Hippocampal formation (tissue), 2 donors: ENCODE measurements at regions not wholly inside any gene's neighbourhood (a gene's known extent, or its start where the extent isn't known, plus 50 kb on each side); places are given as distances from the start of the nearest gene placed in this dataset.
"Not testable (repeated sequence)": the region's sequence is repeated elsewhere in the genome, so short reads cannot be mapped to it uniquely, and the experiment has no call there.

Source experiments
- DNase-seq, 2 donors: peaks; one replicate each; lab custom pipeline; 2025; lab: John Stamatoyannopoulos, UW

DNA sequence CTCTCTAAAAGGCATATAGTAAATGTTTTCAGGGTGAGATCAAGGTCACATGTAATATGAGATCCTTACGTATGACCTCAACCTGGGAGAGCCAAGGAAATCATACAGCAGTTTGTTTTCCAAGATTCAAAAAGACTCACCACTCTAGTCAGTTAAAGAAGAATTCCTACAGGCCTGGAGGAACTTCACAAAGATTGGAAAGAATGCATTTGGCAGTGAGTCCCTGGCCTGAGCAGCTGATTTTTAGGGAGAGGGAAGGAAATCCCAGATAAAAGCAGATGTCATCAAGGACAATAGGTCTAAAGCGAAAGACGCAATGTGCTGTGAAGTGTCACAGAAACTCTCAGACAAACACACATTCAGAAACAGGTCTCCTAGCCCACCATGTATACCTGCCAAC is 424.0 kb upstream of the ZNF462 start:
- DNase-seq: no peak

GRCh38 chr9:106441283-106441682 is 421.7 kb upstream of the ZNF462 start:
- no peak for DNase-seq

DNA sequence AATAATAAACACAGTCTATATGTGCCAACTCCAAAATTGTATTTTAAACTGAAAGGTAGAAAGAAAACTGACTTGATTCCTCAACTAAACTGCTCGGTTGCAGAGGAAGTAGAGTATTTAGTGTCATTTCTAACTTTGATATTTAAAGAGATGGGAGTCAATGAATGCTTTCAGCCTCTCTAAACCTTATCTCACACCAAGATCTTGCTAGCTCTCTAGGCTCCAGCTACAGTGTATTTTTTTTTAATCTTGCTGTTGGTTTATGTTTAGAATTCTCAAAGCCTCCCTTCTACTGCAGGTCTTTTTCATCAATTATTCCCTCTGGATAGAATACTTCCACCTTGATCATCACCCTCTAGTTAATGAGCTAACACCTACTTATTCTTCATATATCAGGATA is 419.4 kb upstream of the ZNF462 start:
- DNase-seq: no peak

DNA sequence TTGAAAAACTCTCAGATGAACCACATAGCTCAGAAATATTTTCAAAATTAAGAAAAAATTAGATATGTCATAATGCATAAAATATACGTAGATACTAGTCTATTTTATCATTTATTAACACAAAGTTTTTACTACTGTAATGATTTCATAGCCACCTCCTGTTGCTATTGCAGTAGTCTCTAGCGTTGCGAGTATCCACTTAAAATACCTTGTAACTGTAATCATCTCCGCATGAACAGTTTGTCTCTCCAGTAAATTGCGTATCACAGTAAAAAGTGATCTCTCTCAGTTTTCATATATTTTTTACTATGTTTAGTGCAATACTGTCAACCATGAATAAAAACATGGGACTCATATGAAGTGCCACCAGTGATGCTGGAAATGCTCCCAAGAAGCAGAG is 417.9 kb upstream of the ZNF462 start:
- DNase-seq: no peak

DNA sequence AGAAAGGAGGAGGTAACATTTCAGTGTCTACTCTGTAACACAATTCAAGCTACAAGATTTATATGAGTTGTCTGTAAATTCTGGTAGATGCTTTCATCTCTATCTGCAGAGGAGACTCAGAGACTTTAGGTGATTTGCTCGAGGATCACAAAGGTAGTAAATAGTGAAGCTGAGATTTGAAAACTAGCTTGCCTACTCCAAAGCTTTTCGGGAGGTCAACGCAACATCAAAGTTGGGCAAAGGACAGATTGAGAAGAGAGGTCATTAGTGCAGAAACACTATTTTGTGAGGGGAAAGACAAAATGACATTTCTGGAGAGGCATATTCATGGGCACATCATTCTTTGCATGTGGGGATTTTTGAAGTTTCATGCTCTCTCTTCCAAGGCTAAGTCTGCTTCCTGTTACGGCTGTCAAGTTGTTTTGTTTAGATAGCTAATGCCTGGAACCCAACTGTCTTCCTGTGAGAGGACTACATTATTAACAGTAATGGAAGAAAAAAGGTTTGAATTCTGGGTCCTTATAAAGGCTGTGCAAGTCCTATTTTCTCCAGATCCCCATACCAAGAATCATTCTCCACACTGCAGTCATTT is 413.5 kb upstream of the ZNF462 start:
- no peak for DNase-seq

DNA sequence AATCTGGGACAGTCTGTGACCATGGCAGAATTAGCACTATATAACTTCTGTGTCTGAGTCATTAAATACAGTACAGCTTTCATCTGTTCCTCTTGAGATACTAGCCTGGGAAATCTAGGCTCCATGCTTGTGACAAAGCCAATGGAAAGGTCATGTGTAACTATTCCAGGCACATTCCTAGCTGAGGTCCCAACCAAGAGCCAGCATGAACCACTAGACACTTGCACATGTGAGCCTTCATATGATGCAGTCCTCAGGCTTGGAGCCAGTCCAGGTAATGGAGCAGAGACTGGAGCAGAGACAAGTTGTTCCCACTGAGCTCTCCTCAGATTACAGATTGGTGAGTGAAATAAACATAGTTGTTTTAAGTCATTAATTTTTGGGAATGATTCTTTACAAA is 412.4 kb upstream of the ZNF462 start:
- DNase-seq: no peak

DNA sequence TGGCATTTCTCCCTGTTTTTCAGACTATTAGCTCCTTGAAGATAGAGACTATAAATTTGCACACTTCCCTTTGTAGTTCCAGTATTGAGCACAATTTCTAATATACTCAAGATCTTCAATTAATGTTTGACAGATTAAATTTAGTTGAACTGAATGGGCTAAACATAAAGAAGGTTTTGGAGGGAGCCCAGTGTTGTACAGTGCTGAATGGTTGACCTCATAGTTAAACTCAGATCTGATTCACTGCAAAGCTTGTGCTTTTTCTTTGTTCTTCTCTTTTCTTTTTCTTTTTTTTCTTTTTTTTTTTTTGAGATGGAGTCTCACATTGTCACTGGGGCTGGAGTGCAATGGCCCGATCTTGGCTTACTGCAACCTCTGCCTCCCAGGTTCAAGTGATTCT is 411.7 kb upstream of the ZNF462 start:
- DNase-seq: no peak

DNA sequence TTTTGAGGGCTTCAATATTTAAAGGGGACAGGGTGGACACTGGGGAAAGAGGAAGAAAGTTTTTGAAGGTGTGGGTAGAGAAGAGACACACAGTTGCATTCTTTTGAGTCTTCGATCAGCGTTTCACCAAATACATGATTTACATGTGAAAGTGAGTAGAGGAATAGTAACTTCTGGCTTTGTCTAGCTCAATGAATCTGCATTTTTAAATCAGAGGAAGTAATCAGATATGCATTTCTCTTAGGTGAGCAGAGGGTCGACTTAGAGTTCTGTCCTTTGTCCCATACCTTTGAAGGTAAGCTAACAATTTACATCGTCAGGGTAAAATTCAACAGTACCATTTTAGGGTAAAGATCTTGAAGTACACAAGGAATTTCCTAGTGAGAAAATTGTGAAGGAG is 406.4 kb upstream of the ZNF462 start:
- DNase-seq: no peak

DNA sequence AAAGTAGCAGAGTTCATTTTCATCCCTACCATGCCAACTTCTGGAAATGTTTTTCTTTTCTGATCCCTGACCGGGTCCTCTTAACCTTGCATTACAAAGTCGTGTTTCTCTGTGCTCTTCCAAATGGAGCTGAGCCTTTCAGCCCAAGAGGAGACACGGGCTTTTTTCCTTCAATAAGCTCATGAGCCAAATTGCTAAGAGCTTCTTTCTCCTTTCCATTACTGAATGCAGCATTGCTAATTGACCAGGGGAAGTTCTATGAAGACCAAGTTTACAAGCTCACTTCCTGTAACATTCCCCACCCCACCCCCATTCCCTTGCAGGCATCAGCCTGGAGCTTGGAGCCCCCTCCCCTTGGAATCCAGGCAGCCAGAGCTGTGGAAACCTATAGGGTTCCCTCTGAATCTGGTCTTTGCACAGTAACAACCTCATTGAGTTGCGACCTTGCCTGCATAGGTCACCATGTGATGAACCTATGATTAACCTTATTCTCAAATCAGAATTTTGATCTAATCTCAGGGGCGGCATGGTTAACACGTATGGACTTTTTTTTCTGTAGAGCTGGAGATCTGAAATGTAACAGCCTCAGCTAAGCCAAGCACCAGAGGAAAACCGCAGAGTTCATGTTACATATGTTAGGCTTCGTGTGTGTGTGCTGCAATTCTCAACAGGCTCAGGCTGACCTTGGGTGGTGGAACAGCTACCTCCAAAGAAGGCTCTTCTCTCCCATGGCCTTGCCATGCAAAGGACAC is 395.7 kb upstream of the ZNF462 start:
- DNase-seq: no peak

GRCh38 chr9:106467865-106468164 is 395.2 kb upstream of the ZNF462 start:
- no peak for DNase-seq

GRCh38 chr9:106468431-106468830 is 394.5 kb upstream of the ZNF462 start:
- no peak for DNase-seq

GRCh38 chr9:106478312-106478711 is 384.7 kb upstream of the ZNF462 start:
- DNase-seq: no peak

DNA sequence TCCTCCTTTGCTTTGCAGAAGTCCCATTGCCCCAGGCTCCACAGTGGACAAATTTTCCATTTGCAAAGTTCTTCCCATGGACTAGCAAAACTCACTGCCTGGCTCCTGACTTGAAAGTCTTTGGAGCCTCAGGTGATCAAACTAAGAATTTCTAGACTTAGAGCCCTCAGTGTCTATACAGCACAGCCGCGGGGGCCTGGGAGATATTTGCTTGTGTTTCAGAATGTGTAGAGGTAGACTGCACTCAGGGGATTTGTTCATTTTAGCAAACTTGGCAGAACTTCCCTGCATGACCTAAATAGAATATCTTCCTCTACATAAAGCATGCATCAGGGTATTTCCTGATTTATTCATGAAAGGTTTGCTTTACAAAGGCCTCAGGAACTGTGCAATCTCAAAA is 384.2 kb upstream of the ZNF462 start:
- DNase-seq: no peak

- DNase-seq: no peak
These were observed 383.3 kb upstream of the ZNF462 start for GRCh38 chr9:106479679-106480078.

DNA sequence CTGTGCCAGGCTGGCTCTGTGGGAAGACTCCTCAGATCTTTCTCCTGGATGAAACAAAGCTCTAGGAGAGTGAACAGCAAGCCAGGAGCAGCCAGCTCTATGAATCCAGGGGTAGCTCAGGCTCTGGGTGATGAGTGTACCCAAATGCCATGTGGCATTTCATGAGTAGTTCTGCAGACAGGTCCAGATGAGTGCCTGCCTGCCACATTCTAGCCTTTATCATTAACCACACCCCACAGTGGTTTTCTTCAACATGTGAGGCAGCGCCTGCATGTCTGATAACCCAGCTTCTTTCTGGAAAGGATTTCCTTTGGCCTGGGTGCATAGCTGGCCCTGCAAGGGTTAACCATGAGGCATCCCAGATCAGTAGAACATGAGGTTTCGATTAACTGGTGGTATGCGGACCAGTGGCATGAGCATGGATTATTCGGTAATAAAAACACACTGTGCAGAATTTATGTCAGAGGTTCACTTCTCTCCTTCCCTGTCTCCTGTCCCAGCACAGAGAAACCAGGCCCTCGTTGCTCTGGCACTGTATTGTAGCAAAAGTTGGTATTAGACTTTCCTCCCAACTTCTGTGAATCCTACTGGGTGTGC is 381.9 kb upstream of the ZNF462 start:
- DNase-seq: no peak

DNA sequence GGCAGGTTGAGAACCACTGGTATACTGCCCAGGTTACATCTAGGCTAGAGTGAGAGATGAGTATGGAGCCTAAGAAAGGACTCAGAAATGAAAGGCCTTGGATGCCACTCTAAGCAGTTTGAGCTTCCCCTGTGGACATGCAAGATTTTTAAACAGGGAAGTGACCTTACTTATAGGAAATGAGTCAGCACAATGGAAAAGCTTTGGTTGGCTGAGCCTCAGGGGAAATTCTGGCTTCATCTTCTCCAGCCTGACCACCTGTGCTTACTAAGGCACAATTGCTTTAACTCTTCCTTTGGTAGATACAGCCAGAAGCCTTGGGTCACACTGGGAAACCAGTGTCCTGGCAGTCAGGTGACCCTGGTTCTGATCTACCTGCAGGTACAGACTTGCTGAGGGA is 380.2 kb upstream of the ZNF462 start:
- DNase-seq: no peak

- no peak for DNase-seq
These were observed 376.3 kb upstream of the ZNF462 start for GRCh38 chr9:106486685-106487084.

DNA sequence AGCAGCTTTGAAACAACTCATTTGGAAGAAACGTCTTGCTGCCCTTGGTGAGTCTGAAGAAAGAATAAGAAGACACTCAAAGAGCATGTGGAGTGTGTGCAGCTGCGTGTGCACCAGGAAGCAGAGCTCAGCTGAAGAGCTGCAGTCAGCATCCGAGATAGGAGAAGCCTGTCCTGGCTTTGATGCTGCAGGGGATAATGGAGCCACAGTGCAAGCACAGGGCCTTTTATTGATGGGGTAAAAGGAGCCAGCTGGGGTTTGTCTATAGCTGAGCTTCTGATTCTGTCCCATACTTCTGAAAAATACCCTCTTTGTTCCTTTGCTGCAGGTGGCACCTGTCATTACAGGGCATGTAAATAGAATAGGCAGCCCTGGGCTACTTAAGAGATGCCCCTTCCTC is 375.7 kb upstream of the ZNF462 start:
- peak in 1 of 2 donors; percentile 36 for DNase-seq

DNA sequence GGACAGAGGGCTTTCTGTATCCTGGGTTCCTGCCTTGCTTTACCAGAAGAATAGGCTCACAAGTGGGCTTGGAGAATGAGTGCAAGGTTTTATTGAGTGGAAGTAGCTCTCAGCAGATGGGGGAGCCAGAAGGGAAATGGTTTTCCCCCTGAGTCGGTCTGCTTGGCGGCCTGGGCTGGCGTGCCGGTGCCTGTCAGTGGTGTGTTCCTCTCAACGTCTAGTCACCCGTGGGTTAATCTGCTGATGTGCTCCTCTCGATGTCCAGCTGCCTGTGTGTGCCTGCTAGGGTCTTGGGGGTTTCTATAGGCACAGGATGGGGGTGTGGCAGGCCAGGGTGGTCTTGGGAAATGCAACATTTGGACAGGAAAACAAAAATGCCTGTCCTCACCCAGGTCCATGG is 370.8 kb upstream of the ZNF462 start:
- DNase-seq: not testable (repeated sequence)

DNA sequence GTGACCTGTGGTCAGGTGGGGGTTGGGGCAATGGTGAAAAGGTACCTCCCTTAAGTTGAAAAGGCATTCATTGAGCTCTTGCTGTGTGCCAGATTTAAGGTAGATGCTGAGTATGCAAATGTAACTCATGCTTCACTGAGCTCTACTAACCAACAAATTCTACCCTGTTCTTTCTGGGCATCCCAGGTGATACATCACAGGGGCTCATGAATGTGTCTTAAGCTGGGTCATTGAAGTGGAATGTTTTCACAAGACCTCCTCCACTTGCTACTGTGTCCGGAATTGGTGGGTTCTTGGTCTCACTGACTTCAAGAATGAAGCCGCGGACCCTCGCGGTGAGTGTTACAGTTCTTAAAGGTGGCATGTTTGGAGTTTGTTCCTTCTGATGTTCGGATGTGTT is 362.8 kb upstream of the ZNF462 start:
- no peak for DNase-seq

- DNase-seq: not testable (repeated sequence)
These were observed 361.8 kb upstream of the ZNF462 start for GRCh38 chr9:106501210-106501609.

- DNase-seq: no peak
These were observed 360.0 kb upstream of the ZNF462 start for GRCh38 chr9:106502930-106503329.

DNA sequence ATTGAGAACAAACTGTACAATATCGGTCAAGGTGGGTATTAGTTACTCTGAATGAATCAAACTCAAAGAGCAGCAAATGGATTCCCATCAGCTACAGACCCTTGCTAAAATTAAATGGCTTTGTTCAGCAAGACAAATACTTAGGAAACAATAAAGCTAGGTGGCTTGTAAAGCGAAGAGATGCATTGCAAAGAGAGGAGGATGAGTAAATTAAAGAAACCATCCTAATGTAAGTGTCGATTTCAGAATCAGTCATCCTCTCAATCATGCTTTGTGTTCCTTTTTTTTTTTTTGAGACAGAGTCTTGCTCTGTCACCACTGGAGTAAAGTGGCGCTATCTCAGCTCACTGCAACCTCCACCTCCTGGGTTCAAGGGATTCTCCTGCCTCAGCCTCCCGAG is 359.2 kb upstream of the ZNF462 start:
- no peak for DNase-seq

- DNase-seq: no peak
These were observed 336.2 kb upstream of the ZNF462 start for GRCh38 chr9:106526716-106527204.
